ENCODE measurements at regions not wholly inside any gene's neighbourhood (a gene's known extent, or its start where the extent isn't known, plus 50 kb on each side); places are given as distances from the start of the nearest gene placed in this dataset.

- Histone ChIP-seq H3K9ac (no peak overlapping the region), H3K36me3 (ENCODE audit: control insufficient read depth, insufficient read depth, low read length) (no peaks in the 10 kb centered on the region), H2AFZ (no peak overlapping the region), H3K27me3 (ENCODE audit: control insufficient read depth, insufficient read depth, low read length) (no peaks in the 10 kb centered on the region), H3K27ac (no peak overlapping the region), H3K4me3 (ENCODE audit: low read depth, low read length) (no peak overlapping the region), H3K4me2 (ENCODE audit: low read length) (no peak overlapping the region), H3K9me3 (ENCODE audit: control insufficient read depth, low read length) (no peaks in the 10 kb centered on the region), H3K79me2 (no peaks in the 10 kb centered on the region), H3K4me1 (no peaks in the 10 kb centered on the region)
- TF ChIP-seq CTCF (IDR thresholded peaks at IDR 0.05): no peak
These were observed 110.0 kb upstream of the EYS start for GRCh38 chr6:65816991-65817390.

GRCh38 chr6:65814071-65814470 is 107.0 kb upstream of the EYS start:
- Histone ChIP-seq H3K4me1 (no peaks in the 10 kb centered on the region), H3K27ac (no peak overlapping the region), H3K9me3 (ENCODE audit: control insufficient read depth, low read length) (no peaks in the 10 kb centered on the region), H3K36me3 (ENCODE audit: control insufficient read depth, insufficient read depth, low read length) (no peaks in the 10 kb centered on the region), H3K4me2 (ENCODE audit: low read length) (no peak overlapping the region), H2AFZ (no peak overlapping the region), H3K9ac (no peak overlapping the region), H3K4me3 (ENCODE audit: low read depth, low read length) (no peak overlapping the region), H3K27me3 (ENCODE audit: control insufficient read depth, insufficient read depth, low read length) (no peaks in the 10 kb centered on the region), H3K79me2 (no peaks in the 10 kb centered on the region)
- no peak for TF ChIP-seq CTCF (IDR thresholded peaks at IDR 0.05)

- H3K9ac ChIP-seq: no peak overlapping the region
- no peak overlapping the region for H2AFZ ChIP-seq
- H3K27ac ChIP-seq: no peak overlapping the region
- no peaks in the 10 kb centered on the region for H3K9me3 ChIP-seq (ENCODE audit: control insufficient read depth, low read length)
- no peaks in the 10 kb centered on the region for H3K36me3 ChIP-seq (ENCODE audit: control insufficient read depth, insufficient read depth, low read length)
- no peak overlapping the region for H3K4me3 ChIP-seq (ENCODE audit: low read depth, low read length)
- no peaks in the 10 kb centered on the region for H3K4me1 ChIP-seq
- no peak overlapping the region for H3K4me2 ChIP-seq (ENCODE audit: low read length)
- no peaks in the 10 kb centered on the region for H3K79me2 ChIP-seq
- TF ChIP-seq CTCF (IDR thresholded peaks at IDR 0.05): no peak
- no peaks in the 10 kb centered on the region for H3K27me3 ChIP-seq (ENCODE audit: control insufficient read depth, insufficient read depth, low read length)
These were observed 96.2 kb upstream of the EYS start for GRCh38 chr6:65803186-65803585.

- Histone ChIP-seq H3K79me2 (no peaks in the 10 kb centered on the region), H3K4me2 (ENCODE audit: low read length) (no peak overlapping the region), H3K36me3 (ENCODE audit: control insufficient read depth, insufficient read depth, low read length) (no peaks in the 10 kb centered on the region), H3K9ac (no peak overlapping the region), H3K27ac (no peak overlapping the region), H3K4me1 (no peaks in the 10 kb centered on the region), H3K27me3 (ENCODE audit: control insufficient read depth, insufficient read depth, low read length) (no peaks in the 10 kb centered on the region), H3K4me3 (ENCODE audit: low read depth, low read length) (no peak overlapping the region), H2AFZ (no peak overlapping the region), H3K9me3 (ENCODE audit: control insufficient read depth, low read length) (no peaks in the 10 kb centered on the region)
- no peak for TF ChIP-seq CTCF (IDR thresholded peaks at IDR 0.05)
These were observed 92.4 kb upstream of the EYS start for GRCh38 chr6:65799389-65799788.

GRCh38 chr6:65798280-65799014 is 91.4 kb upstream of the EYS start:
- no peak overlapping the region for H2AFZ ChIP-seq
- no peak overlapping the region for H3K4me3 ChIP-seq (ENCODE audit: low read depth, low read length)
- H3K4me2 ChIP-seq (ENCODE audit: low read length): no peak overlapping the region
- no peaks in the 10 kb centered on the region for H3K36me3 ChIP-seq (ENCODE audit: control insufficient read depth, insufficient read depth, low read length)
- no peaks in the 10 kb centered on the region for H3K4me1 ChIP-seq
- no peaks in the 10 kb centered on the region for H3K27me3 ChIP-seq (ENCODE audit: control insufficient read depth, insufficient read depth, low read length)
- H3K79me2 ChIP-seq: no peaks in the 10 kb centered on the region
- no peak overlapping the region for H3K9ac ChIP-seq
- H3K9me3 ChIP-seq (ENCODE audit: control insufficient read depth, low read length): no peaks in the 10 kb centered on the region
- no peak overlapping the region for H3K27ac ChIP-seq
- TF ChIP-seq CTCF (IDR thresholded peaks at IDR 0.05): no peak
